ENCODE measurements at regions not wholly inside any gene's neighbourhood (a gene's known extent, or its start where the extent isn't known, plus 50 kb on each side); places are given as distances from the start of the nearest gene placed in this dataset.

- TF ChIP-seq TAF1 (IDR thresholded peaks at IDR 0.05; ENCODE audit: borderline replicate concordance, insufficient read depth, low read length) (no peak), POLR2AphosphoS5 (IDR thresholded peaks at IDR 0.05; ENCODE audit: low read depth, low read length) (no peak), FOXP2 (optimal IDR thresholded peaks at IDR 0.05; ENCODE audit: borderline replicate concordance, extremely low read depth, extremely low read length, insufficient read depth) (no peak), SIN3A (IDR thresholded peaks at IDR 0.05; ENCODE audit: borderline replicate concordance, insufficient read depth, low read length) (no peak)
- TF ChIP-seq, protein P1, sequence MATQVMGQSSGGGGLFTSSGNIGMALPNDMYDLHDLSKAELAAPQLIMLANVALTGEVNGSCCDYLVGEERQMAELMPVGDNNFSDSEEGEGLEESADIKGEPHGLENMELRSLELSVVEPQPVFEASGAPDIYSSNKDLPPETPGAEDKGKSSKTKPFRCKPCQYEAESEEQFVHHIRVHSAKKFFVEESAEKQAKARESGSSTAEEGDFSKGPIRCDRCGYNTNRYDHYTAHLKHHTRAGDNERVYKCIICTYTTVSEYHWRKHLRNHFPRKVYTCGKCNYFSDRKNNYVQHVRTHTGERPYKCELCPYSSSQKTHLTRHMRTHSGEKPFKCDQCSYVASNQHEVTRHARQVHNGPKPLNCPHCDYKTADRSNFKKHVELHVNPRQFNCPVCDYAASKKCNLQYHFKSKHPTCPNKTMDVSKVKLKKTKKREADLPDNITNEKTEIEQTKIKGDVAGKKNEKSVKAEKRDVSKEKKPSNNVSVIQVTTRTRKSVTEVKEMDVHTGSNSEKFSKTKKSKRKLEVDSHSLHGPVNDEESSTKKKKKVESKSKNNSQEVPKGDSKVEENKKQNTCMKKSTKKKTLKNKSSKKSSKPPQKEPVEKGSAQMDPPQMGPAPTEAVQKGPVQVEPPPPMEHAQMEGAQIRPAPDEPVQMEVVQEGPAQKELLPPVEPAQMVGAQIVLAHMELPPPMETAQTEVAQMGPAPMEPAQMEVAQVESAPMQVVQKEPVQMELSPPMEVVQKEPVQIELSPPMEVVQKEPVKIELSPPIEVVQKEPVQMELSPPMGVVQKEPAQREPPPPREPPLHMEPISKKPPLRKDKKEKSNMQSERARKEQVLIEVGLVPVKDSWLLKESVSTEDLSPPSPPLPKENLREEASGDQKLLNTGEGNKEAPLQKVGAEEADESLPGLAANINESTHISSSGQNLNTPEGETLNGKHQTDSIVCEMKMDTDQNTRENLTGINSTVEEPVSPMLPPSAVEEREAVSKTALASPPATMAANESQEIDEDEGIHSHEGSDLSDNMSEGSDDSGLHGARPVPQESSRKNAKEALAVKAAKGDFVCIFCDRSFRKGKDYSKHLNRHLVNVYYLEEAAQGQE (IDR thresholded peaks at IDR 0.05; ENCODE audit: insufficient read depth in 1 of 2, low read depth in 2 of 2, low read length in 2 of 2): no peak
Measured at GRCh38 chr5:135182675-135183074, 148.6 kb upstream of the PITX1 start.

- TF ChIP-seq POLR2AphosphoS5 (IDR thresholded peaks at IDR 0.05; ENCODE audit: low read depth, low read length) (no peak), TAF1 (IDR thresholded peaks at IDR 0.05; ENCODE audit: borderline replicate concordance, insufficient read depth, low read length) (no peak), FOXP2 (optimal IDR thresholded peaks at IDR 0.05; ENCODE audit: borderline replicate concordance, extremely low read depth, extremely low read length, insufficient read depth) (no peak), SIN3A (IDR thresholded peaks at IDR 0.05; ENCODE audit: borderline replicate concordance, insufficient read depth, low read length) (no peak)
- TF ChIP-seq, protein P1 (IDR thresholded peaks at IDR 0.05; ENCODE audit: insufficient read depth in 1 of 2, low read depth in 2 of 2, low read length in 2 of 2): no peak
Measured at GRCh38 chr5:135181653-135182052, 147.6 kb upstream of the PITX1 start.

DNA sequence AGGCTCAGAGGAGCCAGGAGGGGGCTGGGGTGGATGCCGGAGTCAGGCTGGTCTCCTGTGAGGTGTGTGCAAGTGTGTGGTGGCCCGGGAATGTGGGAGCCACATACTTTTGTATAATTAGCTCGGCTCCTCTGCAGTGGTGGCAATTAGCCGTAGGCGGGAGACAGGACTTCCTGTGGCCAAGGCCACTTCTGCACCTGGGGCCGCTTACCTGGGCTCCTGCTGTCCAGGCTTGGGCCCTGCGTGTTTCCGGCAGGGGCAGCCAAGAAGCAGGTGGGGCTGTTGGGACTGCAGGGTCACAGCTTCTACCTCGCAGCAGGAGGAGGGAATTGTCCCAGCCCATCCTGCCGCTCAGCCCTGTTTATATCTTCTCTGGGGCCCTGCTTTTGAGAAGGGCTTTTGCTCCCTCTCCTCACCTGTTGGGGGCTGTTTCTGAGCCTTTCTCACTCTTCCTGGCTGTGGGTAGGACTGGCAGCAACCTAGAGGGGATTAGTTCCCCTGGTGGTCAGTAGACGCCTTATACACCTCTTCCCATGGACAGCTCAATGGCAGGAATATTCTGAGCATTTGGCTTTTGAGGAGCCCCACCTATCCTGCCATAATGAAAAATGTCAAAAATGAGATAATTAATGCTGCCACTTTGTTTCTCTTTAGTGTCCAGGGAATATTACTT lies 145.4 kb upstream of the PITX1 start:
- TF ChIP-seq SIN3A (IDR thresholded peaks at IDR 0.05; ENCODE audit: borderline replicate concordance, insufficient read depth, low read length): no peak
- TF ChIP-seq, protein P1 (IDR thresholded peaks at IDR 0.05; ENCODE audit: insufficient read depth in 1 of 2, low read depth in 2 of 2, low read length in 2 of 2): no peak

DNA sequence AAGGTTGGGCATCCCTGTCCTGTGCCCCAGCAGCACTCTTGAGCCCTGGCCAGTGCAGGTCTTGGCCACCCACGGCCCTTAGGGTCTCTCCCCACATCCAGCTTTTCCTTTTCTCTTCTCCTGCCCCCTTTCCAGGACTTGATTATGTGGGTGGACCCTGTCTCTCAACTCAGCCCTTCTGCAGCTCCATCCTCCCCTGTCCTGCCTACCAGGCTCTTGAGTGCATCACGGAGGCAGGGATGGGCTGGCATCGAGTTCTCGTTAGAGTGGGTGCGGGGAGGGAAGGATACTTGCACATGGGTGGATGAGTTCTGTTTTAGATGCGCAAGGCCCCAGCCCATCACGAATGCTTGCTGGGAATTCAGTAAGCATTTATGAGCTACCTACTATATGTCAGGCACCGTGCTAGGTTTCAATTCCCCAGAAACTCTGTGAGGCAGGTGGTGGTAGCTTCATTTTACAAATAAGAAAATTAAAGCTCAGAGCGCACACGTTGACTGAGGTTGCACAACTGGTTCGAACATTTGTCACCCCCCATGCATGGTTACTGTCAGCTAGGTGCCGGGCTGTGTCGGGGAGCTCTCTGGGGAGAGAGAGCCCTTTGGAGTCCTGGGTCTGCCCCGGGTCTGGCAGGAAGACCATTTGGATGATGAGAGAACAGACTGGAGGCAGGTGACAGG lies 144.6 kb upstream of the PITX1 start:
- TF ChIP-seq SIN3A (IDR thresholded peaks at IDR 0.05; ENCODE audit: borderline replicate concordance, insufficient read depth, low read length) (no peak), POLR2AphosphoS5 (IDR thresholded peaks at IDR 0.05; ENCODE audit: low read depth, low read length) (no peak), FOXP2 (optimal IDR thresholded peaks at IDR 0.05; ENCODE audit: borderline replicate concordance, extremely low read depth, extremely low read length, insufficient read depth) (no peak), TAF1 (IDR thresholded peaks at IDR 0.05; ENCODE audit: borderline replicate concordance, insufficient read depth, low read length) (no peak)
- TF ChIP-seq, protein P1 (IDR thresholded peaks at IDR 0.05; ENCODE audit: insufficient read depth in 1 of 2, low read depth in 2 of 2, low read length in 2 of 2): no peak
